ENCODE measurements at regions not wholly inside any gene's neighbourhood (a gene's known extent, or its start where the extent isn't known, plus 50 kb on each side); places are given as distances from the start of the nearest gene placed in this dataset.

DNA sequence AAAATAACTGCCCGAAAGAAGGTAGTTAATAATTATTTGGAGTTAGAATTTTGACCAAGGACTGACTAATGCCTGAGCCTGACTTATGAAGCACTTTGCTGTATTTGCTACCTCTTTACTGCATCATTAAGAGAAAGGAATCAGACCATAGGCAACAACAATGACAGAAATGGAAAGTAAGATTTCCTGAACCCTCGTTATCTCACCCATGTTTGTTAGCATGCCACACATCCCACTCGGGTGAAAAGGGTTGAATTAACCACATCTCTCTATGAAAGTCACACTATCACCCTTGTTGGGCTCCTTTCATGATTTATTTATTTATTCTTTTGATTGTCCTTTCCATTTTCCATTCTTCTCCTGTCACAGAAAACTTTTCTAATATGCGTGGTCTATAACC lies 59.6 kb downstream of the OLIG3 start:
- no peak for FAIRE-seq
- DNase-seq (ENCODE audit: low spot score) = no peak

DNA sequence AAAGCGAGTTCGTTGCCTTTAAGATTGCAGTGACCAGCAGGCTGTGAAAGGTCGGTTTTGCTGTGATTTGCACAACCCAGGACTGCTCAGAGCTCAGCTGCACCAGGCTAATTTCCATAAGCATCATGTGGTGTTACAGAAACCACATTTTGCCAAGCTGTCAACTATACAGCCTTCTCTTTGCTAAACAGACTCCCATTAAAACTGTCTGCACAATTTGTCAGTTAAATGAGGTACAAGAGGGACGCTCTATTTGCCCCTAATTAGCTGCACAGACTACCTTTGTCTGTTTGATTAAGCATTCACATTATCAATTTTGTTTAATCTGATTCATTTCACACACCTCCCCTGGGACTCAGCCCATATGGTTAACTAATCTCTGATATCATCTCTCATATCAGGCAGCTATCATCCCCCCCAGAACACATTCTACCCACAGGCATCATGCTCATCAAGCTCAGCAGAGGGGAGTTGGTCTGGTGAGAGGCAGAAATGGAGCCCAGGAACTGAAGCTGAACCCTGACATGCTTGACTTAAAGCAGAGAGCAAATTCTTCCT lies 62.1 kb downstream of the OLIG3 start:
- no peak for DNase-seq (ENCODE audit: low spot score)
- FAIRE-seq = no peak

DNA sequence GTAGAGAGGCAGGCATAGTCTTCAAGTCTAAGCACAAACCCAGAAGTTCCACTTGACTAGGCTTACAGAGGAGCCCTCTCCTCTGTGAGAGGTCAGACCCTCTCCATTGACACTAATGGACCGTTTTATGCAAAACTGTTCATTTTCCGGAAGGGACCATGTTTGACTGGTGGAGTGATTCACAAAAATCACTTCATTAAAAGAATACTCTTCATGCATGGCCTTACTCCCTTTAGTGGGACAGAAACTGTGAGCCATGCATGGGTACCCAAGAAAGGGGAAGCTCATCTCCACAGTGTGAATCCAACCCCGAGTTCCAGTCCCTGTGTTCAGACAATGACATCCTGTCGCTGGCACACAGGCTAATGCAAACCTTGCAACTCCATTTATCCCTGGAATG lies 63.2 kb downstream of the OLIG3 start:
- FAIRE-seq = no peak
- no peak for DNase-seq (ENCODE audit: low spot score)

DNA sequence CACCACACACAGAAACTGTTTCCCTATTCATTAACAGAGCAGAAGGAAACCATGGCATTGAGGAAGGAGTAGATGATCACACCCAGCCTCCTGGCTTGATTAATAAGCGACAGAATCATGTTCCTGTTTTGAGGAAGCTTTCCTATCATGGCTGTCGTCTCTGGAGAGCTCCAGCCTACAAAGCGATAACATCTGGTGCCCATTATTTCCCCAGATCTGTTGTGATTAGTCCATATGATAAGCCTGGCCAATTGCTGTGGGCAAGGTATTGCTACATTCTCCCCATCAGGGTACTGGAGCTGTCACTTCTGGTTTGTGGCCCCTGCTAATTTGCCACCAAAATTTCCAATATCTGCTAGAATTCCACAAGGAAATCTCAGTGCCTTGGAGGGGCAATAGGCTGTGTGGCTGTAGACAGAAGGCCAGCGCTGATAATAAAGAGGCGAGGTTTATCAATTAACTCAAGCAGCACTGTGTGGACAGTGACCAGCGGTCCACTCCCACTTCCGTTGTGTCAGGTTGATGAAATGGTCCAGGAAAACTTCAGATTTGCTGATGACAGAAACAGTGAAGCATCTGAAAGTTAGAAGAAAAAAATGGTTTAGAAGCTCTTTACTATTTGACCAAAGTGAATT lies 66.4 kb downstream of the OLIG3 start:
- no peak for DNase-seq (ENCODE audit: low spot score)

DNA sequence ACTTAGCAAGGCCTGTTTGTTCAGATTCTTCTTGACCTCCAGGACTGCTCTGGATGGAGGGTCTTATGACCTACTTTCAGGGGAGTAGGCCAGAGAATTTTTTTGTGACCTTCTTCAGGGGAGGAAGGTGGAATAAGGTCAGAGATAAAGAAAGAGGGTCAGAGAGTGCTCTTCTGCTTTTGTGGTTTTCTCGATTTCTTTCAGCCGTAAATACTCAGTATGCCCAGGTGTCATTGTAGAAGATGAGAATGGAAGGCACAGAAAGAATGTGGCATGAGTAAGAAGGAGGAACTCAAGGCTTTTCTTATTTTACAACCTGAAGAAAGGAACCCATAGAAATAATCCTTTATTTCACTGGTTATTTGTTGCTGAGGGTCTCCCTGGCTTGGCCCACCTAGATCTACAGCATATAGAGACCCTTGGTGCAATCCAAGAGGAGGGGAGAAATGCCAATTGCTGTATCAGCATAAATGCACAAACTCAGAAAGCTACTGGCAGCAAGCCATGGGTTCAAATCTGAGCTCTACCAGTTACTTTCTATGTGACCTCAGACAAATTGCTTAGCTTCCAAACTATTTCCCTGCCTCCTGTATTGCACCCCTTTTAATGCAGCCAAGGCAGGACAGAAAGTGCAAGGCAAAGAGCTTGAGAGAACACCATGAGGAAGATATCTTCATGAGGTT lies 68.0 kb downstream of the OLIG3 start:
- no peak for DNase-seq (ENCODE audit: low spot score)
- no peak for FAIRE-seq

More for the DNA sequence above, 66.4 kb downstream of the OLIG3 start:
- FAIRE-seq = no peak

DNA sequence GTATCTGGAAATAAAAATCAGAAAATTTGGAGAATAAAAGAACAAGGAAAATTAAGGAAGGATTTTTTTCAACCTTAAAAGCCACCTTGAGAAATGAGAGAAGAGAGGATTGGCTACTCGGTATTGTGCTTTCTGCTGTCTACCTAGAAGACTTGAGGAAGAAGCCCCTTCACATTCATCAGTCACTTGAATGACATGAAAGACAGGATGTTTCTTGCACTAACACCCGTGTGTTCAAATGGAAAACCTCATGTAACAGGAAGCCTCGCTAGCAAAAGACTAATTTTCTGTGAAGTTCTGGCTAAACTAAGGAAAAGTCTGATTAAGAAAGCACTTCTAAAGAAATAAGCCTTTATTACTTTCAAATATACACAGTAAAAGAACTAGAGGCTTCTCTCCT lies 69.9 kb downstream of the OLIG3 start:
- FAIRE-seq = no peak

DNA sequence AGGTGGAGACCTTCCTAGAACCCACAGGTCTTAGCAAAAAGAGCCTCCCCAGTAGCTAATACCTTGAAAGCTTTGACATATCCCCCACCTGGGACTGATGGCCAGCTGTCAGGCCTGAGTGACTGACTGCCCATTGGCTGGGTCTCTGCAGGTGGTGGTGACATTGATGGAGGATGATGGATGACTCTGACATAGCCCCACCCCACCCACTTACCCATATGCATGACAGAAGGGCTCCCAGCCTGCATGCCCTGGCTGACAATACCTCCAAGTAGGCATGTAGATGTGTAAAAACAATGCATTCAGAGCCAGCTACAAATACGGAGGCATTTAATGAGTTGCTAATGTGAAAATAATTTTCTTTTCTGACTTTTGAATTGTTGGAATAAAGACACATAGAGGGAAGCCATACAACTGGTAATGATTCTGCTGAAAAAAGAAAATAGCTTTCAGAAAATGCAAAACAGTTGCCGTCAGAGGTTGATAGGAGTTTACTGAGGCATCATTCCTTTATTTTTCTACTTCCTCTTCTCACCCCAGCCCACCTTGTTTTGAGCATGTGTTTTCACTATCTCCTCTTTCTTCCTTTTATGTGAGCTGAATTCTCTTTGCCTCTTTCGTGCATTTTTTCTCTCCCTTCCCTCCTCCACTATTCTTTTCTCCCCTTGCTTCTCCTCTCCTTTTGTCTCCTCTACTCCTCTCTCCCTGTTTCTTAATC lies 70.6 kb downstream of the OLIG3 start:
- no peak for DNase-seq (ENCODE audit: low spot score)
- no peak for FAIRE-seq

More for the DNA sequence above, 69.9 kb downstream of the OLIG3 start:
- no peak for DNase-seq (ENCODE audit: low spot score)

DNA sequence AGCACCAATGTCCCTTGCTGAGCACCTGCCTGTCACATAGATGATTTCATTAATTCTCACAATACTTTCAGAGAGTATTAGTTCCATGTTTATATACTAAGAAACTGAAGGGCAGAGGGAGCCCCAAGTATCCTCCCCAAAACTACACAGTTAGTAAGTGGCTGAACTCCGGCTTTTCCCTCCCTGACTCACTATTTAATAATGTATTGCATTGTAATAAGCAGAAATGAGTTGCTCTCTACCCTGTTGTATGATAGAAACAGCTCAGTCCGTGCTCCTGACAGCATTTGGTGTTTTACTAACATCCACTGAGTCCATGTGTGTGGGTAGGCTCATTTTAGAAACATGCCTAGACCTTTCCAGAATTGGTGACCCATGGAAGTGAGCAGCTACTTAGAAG lies 76.8 kb downstream of the OLIG3 start:
- DNase-seq (ENCODE audit: low spot score) (no peak), FAIRE-seq (no peak)

DNA sequence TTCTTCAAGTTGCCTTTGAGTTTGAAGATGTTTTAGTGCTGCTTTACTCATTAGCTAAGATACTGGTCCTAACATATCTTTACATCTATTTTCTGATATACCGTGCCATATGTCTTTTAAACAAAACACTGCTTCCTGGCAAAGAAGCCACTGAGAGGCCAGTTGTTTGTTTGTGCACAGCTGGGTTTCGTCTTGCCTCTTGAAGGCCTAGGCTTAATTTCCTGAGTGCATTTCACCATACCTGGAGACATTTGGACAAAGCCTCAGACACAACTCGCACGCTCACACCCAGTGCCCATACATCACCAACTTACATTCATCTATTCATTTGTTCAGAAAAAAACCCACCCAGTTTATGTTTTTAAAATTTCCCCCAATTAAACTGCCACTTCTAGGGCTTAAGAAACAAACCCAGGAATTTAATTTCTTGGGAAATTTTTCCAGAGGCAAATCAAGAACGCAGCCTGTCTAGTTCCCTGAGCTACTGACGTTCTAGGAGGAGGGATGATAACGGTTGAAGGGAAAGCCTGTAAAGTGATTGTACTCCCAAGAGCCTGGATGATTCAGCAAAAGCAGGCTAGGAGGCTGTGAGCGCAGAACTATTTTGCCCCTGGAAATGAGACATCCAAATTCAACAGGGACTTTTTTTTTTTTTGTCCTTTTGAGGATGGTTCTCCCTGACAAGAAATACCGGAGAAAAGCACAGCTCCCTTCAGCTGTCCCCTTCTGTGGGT lies 77.7 kb downstream of the OLIG3 start:
- DNase-seq (ENCODE audit: low spot score) (no peak), FAIRE-seq (no peak)

DNA sequence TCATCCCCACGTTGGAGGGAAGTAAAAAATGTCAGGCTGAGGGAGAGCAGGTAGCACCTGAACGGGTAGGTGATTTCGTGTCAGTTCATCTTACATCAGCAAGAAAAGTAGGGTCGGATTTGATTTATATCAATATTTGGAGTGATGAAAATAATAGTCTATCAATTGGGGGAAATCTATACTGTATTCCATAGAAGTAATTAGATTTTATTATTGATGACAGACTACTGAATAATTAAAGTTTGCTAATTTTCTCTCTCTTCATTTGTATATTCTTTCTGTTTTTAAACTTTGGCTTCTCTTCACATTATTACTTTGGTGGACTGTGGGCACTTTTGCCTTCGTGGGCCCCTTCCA lies 78.4 kb downstream of the OLIG3 start:
- DNase-seq (ENCODE audit: low spot score) (no peak), FAIRE-seq (no peak)

DNA sequence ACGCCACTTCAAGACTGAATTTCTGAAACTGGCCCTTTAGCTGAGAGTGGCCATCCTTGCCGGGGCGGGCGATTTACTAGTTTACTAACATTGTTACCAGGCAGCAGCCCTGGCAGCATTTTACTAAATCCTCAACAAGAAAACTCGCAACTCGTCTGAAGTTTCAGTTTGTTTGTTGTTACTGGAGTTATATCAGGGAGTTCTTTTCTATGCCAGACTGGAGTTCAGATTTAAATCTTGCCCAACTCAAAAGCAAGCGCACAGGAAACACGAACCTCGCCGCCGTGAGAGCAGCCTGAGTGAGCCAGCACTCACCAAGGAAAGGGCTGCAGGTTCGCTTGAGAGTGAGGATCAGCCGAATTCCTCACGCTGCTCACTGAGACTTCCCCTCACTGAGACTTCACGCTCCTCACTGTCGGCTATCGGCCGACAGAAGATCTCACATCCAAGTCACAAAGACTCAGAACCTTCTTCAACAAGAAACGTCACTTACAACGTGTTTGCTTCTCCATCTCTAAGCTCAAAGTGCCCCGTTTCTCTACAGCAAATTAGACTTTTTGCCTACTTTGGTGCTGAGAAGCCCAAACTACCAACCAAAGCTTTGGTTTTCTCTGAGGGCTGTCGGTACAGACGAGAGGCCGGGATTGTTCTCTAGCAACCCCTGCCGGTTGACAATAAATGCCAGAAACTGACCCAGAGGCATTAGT lies 78.9 kb downstream of the OLIG3 start:
- FAIRE-seq = no peak
- DNase-seq (ENCODE audit: low spot score) = peak; percentile 27

DNA sequence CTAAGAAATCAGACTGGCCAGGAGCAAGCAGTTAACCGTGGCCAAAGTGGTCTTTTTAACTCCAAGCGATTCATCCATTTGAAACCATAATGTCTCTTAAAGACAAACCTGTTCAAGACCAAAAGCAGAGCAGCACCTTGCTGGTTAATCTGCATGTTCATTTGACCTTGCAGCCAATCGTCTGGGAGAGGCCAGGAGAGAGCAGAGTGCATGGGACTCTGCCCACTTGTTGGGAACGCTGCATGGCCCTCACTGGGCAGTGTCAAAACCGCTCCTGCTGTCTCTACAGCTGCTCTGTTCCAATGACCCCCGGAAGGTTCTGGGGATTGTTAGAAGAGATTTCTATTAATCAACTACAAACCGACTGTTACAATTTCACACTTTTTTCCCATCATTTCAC lies 79.6 kb downstream of the OLIG3 start:
- DNase-seq (ENCODE audit: low spot score) (no peak), FAIRE-seq (no peak)

DNA sequence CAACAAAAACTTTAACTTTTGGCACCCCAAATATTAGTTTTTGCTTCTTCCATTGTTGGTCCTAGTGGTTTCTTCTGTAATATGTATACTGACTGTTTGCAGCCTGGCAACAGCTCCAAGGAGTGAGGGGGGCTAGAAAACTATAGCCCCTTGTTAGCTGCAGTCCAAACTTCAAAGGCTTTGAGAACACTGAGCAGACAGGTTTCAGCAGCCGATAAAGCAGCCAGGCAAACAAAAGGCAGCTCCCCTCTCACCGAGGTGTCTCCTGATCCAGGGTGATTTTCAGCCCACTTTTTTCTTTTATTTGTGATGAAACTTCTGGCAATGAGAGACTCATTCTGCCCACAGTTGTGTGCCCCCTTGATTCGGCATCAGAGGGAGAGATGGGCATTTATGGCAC lies 80.7 kb downstream of the OLIG3 start:
- DNase-seq (ENCODE audit: low spot score) (no peak), FAIRE-seq (no peak)

DNA sequence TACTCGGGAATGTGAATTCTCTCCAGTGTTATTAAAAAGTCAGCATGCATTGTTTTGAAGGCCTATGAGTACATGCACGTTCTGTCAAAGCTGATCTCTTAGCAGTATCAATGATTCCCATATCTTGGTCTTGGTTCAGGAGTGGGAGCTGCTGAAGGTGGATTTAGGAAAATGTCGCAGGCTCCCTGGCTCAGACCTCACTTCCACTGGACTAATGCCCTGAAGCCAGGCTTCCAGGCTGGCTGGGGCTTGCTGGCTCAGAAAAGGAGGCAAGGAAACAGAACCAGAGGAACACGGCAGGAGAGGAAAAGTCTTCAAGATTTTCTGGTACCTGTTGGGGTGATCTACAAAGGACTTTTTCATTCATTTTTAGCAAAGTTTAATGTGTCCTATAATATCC lies 81.6 kb downstream of the OLIG3 start:
- FAIRE-seq (no peak), DNase-seq (ENCODE audit: low spot score) (no peak)

DNA sequence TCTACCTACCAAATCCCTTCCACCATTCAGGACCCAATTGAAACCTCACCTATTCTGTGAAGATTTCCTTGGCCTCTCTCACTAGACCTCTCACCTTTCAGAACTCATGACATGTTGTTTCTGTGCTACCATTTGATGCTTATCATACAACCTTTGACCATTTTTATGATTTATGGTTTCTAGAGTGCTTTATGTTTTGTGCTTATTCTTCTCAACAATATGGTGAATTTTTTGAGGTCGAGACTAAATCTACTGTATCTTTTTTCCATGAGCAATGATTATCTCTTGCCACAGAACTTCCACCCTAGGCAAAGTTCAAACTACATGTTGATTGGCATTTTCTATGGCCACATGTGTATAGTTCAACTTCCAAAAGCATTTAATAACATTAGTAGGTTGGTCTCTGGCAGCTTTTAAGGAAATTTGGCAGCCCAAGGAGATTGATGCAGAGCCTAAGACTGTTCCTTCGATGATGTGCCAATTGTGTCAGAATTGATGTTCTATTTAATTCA lies 84.9 kb downstream of the OLIG3 start:
- FAIRE-seq (no peak), DNase-seq (ENCODE audit: low spot score) (no peak)

DNA sequence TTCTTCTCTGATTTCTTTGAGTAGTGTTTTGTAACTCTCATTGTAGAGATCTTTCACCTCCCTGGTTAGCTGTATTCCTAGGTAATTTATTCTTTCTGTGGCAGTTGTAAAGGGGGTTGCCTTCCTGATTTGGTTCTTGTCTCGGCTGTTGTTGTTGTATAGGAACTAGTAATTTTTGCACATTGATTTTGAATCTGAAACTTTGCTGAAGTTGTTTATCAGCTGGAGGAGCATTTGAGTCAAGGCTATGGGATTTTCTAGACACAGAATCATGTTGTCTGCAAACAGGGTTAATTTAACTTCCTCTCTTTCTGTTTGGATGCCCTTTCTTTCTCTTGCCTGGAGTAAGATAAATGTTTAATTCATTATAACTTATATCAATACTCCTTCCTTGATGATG lies 86.4 kb downstream of the OLIG3 start:
- DNase-seq (ENCODE audit: low spot score) = no peak
- FAIRE-seq = no peak

DNA sequence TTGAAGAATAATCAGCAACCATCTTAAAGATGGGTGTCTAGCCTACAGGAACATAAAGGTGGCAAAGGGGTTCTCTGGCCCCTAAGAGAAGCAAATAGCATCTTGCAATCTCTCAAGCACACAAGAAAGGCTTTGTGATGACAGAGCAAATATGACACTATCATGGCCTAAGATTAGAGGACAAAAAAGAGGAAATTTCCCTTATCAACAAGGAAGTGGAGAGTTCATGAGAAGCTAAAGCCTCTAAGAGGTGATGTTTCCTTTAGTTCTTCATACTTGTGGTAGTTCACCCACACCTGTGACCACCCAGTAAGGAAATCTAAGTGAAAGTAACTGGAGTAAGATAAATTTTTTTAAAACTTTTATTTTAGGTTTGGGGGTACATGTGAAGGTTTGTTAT lies 88.4 kb downstream of the OLIG3 start:
- no peak for FAIRE-seq
- no peak for DNase-seq (ENCODE audit: low spot score)

DNA sequence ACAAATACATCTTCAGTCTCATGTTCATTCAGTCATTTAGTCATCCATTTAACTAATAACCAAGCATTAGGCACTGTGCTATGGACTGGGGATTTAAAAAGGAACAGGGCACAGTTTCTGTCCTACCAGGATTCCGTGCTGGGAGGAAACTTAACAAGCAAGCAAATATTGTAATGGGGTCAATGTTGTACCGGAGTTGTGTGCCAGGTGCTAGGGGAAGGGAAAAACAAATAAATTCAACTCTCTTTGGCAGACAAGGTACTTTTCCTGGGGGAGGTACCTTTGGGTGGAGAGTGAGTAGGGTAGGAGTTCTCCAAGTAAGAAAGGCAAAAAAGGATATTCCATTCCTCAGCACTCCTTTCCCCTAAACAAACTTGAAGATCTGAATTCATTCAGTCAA lies 90.3 kb downstream of the OLIG3 start:
- FAIRE-seq (no peak), DNase-seq (ENCODE audit: low spot score) (no peak)

DNA sequence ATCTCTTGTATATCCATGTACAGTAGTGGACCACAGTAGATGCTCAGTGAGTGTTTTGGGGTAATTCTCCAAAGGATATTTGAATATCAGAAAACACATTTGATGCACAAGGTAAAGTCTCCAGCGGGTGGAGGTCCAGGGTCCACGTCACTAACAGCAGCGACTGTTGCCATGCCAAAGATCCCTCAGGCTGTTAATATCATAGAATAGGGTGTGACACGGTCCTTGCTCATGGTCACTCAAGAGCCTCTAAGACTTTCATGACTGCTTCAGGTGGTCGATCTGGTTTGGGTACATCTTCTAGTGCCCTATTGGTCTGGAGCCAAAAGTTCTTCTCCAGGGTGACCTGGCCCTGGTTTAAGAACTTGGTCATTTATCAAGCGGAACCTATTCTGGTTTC lies 90.8 kb downstream of the OLIG3 start:
- FAIRE-seq (no peak), DNase-seq (ENCODE audit: low spot score) (no peak)

DNA sequence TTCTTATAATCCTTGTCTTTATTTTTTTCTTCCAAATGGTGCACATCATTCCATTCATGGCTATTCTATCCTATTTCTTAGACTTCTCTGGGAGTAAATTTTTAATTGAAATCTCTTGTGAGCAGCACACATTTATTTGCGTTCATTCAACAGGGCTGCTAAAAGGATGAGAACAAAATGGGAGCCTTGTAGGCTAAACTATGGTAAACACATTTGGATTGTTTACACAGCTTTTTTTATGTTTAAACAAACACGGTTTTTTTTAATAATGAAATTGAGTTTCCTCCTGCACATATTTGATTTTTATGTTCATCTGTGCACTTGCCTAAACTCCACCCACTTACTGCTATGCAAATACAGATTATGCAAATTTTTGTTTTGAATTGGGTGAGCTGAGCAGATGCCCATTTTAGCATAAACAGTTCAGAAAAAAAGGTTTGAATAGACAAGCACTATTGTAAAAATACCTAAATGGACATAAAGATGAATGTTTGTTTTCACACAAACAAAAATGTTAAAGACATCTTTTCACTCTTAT lies 92.0 kb downstream of the OLIG3 start:
- no peak for FAIRE-seq
- no peak for DNase-seq (ENCODE audit: low spot score)

DNA sequence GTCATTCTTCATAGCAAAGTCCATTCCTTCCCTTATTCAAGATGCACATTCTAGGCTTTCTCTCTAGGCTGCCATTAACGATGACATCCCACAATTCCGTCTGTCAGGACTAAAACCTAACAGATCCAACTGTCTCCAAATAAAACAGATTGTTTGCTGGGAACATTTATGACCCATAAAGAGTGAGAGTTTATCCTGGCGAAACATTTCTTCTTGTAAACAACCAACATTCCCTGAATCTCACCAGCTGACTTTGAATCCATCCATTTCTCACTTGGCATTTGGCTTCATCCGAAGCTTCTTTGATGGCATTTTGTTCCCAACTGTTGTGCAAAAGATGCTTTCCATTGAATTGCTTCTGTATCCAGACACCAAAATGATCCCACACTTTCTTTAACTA lies 93.1 kb downstream of the OLIG3 start:
- DNase-seq (ENCODE audit: low spot score) (no peak), FAIRE-seq (no peak)
